ENCODE measurements at regions not wholly inside any gene's neighbourhood (a gene's known extent, or its start where the extent isn't known, plus 50 kb on each side); places are given as distances from the start of the nearest gene placed in this dataset.
"Not testable (repeated sequence)": the region's sequence is repeated elsewhere in the genome, so short reads cannot be mapped to it uniquely, and the experiment has no call there.

DNA sequence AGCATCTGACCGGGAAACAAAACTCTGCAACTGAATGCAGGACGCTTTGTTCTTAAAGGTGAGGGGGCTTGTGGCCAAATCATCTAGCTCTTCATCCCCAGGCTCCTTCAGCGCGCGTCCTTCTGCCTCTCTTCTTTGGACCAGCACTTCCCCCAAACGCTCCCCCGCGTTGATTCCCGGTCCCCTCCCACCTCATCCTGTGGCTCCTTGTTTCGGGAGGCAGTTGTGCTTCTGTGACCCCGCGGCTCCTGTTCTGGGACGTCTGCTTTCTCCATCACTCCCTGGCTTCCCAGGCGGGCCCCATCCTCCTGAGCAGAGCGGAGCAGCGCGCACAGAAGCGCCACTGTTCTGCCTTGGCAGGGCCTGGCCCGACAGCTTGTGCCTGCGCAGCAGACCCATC, 109.7 kb upstream of the ZNG1E start:
- H3K4me3 ChIP-seq (ENCODE audit: low read length); DNase-seq (ENCODE audit: low read depth): not testable (repeated sequence)

DNA sequence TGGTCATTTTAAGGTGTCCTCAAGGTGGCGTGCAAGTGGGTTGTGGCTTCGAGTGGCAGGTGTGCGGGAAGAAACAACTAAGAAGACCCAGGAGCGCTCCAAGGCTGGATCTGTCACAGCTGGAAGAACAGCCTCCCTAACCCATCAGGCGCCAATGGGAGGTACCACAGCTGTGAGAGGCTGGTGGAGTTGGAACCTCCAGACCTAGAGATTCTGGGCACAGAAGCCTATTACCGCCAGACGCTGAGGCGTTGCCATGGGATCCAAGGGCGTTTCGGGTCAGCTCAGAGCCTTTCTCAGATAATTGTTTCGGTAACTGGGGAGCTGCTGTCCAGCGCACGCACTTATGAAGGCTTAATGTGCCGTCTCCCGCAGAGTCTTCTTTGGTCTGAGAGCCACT, 156.7 kb upstream of the ZNG1E start:
- H3K4me3 ChIP-seq (ENCODE audit: low read length); DNase-seq (ENCODE audit: low read depth): not testable (repeated sequence)

DNA sequence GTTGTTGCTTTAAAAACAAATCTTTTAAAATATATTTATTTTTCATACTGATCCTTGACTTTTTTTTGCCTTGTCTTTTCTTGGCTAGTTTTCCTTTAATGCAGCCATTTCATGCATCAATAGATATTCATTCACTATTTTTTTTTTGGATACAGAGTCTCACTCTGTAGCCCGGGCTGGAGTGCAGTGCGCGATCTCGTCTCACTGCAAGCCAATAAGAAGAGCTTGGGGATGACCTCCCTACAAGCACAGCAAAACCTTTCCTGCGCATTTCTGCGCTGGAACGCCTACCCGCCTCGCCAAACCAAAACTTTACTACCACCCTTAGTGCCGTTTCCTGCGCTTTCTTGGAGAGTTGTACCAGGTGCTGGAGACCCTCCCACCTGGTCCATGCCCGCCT, 161.3 kb upstream of the ZNG1E start:
- DNase-seq (ENCODE audit: low read depth): not testable (repeated sequence)

DNA sequence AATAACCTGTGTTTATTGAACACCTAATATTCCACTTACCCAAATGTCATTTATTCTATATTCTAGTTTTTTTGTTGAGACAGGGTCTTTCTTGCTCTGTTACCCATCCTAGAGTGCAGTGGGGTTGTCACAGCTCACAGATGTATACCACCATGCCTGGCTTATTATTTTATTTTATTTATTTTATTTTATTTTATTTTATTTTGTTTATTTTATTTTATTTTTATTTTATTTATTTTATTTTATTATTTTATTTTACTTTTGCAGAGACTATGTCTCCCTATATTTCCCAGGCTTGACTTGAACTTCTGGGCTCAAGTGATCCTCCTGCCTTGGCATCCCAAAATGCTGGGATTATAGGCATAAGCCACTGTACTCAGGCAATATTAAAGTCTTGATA, 167.8 kb upstream of the ZNG1E start:
- not testable (repeated sequence) for DNase-seq (ENCODE audit: low read depth); H3K4me3 ChIP-seq (ENCODE audit: low read length)

More for the DNA sequence above, 161.3 kb upstream of the ZNG1E start:
- not testable (repeated sequence) for H3K4me3 ChIP-seq (ENCODE audit: low read length)

DNA sequence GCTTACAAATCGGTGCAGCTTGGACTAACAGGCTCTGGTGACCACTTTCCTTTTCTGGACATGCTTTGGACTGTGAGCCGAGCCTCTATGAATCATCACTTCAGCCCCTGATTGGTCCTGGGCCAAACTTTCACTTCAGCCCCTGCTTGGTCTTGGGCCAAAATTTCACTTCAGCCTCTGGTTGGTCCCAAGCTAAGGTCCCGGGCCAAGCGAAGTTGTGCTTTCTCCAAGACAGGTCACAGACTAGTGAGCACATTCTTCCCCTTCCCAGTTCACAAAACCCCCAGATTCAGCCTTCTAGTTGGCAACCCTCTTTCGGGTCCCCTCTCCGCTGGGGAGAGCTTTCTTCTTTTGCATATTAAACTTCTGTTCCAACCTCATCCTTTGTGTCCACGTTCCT, 171.0 kb upstream of the ZNG1E start:
- not testable (repeated sequence) for H3K4me3 ChIP-seq (ENCODE audit: low read length); DNase-seq (ENCODE audit: low read depth)

DNA sequence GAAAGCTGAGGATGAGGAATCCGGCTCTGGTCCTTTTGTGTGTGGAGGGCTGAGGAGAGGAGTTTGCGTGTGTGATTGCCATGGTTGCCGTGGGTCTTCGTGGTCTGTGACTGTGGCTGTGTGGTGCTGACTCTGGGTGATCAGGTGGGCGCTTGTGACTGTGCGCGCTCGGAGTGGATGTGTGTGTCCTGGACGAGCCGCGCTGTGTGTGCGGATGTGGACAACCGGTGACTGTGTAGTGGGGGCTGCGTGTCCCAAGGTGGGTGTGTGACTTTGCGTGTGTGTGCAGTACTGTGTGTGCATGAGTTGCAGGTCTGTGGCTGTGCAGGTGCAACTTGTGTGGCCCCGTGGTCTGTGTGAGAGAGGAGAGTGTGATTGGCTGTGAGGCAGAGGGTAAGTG, 172.0 kb upstream of the ZNG1E start:
- not testable (repeated sequence) for H3K4me3 ChIP-seq (ENCODE audit: low read length); DNase-seq (ENCODE audit: low read depth)

DNA sequence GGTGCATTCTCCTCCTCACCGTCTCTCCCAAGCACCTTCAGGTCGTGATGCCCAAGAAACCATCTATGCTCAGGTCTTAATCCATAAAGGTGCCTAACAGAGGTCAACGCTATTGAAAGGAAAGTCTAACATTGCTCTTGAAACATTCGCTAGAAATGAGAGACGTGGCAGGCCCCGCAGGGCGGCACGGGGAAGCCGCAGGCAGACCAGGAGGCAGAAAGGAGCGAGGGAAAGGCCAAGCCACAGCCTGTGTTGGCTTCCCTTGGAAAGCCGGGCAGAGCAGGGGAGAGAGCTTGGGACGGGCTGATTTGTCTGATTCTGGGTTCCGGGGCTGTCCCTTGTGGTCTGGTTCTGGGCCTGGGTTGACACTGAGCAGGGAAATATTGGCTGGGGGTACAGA, 192.8 kb upstream of the ZNG1E start:
- H3K4me3 ChIP-seq (ENCODE audit: low read length); DNase-seq (ENCODE audit: low read depth): not testable (repeated sequence)

DNA sequence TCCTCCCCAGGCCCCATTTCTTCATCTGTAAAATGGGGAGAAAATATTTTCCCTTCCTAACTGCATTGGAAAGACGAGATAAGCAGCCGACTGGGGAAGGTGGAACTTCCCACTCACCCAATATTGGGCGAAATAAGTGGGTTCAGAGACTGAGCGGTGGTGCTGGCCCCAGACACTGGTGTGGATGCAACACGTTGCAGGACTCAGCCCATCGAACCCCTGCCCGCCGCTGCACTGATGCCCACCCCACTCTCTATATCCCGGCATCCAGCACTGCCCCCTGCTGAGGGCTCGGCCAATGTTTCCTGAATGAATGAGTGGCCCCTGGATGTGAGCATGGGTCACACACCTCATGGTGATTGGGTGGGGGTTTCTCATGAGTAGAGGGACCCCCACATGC, 194.4 kb upstream of the ZNG1E start:
- not testable (repeated sequence) for DNase-seq (ENCODE audit: low read depth); H3K4me3 ChIP-seq (ENCODE audit: low read length)

DNA sequence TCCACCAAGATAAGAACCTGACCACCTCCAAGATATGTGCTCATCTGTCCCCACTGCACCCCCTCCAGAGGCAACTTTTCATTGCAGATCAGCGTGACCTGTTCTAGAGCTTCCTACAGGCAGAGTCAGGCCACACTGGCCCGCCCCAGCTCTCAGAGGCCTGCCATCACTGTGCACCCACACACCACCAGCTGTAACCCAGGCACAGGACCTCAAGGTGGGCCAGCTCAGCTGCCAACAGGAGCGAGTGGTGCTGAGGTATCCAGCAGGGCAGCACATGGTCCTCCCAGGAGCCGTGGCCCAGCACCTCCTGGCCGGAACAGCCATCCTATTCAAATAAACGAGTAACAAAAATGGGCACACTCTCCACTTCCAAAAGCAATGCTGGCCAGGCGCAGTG, 189.9 kb upstream of the FOXD4L5 start:
- not testable (repeated sequence) for H3K4me3 ChIP-seq (ENCODE audit: low read length); DNase-seq (ENCODE audit: low read depth)

DNA sequence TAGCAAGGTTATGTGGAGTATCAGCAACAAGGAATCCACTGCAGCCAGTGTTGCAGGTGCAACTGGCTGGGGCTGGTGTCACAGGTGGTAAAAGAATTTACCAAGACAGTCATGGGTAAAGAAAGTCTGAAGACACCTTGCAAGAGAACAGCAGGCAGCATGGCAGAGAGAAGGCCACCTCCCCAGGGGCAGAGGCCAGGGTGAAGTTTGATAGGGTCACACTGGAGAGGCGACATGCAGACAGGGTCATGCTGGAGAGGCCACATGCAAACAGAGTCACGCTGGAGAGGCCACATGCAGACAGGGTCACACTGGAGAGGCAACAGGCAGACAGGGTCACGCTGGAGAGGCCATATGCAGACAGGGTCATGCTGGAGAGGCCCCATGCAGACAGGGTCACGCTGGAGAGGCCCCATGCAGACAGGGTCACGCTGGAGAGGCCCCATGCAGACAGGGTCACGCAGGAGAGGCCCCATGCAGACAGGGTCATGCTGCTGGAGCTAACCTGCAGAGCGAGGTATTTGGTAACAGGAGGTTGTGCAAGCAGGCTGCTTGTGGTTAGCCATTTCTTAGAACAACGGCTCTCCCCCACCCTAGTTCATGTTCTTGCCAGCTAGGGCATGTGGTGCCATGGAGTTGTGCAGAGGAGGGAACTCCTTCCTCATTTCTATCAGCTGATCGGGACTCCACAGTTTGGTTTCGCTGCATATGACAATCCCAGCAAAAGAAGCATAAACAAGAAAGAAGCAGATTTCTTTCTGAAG, 188.2 kb upstream of the FOXD4L5 start:
- DNase-seq (ENCODE audit: low read depth): peak; percentile 14
- not testable (repeated sequence) for H3K4me3 ChIP-seq (ENCODE audit: low read length)

DNA sequence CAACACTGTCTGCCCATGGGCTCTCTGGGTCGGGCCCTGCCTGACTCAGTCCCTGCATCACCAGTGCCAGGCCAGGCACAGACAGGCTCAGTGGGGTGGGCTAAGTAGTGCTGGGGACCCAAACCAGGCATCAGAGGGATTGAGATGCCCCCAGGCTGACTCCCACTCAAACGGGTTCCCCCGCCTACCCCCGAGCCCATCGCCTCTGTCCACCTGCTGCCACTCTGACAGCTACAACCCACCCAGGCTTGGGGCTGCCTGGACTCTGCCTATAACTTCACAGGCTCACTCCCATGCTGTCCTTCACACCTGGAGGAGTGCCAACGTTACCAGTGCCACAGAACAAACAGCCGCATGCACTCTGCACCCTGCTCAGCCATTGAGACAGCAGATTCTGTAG, 186.1 kb upstream of the FOXD4L5 start:
- not testable (repeated sequence) for DNase-seq (ENCODE audit: low read depth)

DNA sequence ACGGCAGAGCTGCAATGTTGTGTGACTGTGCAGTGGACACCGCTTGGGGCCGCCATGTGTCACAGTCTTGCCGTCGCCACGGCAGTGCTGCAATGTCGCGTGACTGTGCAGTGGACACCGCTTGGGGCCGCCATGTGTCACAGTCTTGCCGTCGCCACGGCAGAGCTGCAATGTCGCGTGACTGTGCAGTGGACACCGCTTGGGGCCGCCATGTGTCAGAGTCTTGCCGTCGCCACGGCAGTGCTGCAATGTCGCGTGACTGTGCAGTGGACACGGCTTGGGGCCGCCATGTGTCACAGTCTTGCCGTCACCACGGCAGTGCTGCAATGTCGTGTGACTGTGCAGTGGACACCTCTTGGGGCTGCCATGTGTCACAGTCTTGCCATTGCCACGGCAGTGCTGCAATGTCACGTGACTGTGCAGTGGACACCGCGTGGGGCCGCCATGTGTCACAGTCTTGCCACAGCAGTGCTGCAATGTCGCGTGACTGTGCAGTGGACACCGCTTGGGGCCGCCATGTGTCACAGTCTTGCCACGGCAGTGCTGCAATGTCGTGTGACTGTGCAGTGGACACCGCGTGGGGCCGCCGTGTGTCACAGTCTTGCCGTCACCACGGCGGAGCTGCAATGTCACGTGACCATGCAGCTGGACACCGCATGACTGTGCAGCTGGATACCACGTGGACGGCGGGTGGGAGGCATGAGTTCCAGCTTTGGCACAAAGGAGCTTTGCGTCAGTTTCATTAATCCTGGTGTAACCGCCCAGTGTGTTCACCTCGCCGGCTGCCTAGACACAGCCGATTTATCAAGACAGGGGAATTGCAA, 182.1 kb upstream of the FOXD4L5 start:
- H3K4me3 ChIP-seq (ENCODE audit: low read length); DNase-seq (ENCODE audit: low read depth): not testable (repeated sequence)

More for the DNA sequence above, 186.1 kb upstream of the FOXD4L5 start:
- not testable (repeated sequence) for H3K4me3 ChIP-seq (ENCODE audit: low read length)

DNA sequence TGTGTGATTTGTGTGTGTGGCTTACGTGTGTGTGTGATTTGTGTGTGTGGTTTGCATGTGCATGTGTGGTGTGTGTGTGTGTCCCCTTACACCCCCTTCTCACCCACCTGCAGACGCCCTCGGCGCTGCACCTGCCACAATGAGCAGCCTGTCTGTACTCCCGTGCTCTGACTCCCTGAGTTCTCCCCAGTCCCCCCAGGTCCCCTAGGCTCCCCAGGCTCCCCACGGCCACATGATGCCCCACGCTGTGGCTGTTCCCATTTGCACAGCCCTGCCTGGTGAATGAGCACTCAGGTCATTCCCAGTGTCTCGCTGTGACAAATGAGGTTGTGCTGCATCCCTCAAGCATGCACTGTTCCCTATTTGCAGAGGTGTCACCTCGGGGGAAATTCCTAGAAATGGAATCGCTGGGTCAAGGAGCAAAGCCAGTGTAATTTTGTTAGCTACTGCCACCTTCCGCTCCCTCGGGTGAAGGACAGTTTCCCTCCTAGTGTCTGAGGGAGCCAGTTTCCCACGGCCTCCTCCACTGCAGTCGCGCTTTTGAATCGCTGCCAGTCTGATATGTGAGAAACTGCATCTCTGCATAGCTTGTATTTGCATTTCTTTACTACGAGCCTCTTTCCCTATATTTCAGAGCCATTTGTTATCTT, 180.4 kb upstream of the FOXD4L5 start:
- DNase-seq (ENCODE audit: low read depth); H3K4me3 ChIP-seq (ENCODE audit: low read length): not testable (repeated sequence)

DNA sequence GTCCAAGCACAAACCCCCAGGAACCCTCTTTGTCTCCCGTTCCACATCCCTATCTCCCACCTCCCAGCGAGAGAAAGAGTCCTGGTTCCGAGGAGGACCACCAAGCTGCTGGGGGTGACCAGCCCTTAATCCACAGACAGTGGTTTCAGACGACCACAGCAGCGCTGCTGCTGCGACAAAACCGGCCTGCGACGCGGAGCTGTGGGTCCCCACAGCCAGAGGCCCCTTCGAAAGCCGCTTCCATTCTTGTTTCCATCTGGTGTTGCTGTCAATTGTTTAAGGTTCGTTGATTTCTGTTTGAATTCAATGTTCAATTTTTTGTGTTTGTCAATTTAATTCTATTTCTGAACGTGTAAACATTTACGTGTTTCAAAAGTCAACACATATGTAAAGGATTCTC, 177.5 kb upstream of the FOXD4L5 start:
- not testable (repeated sequence) for DNase-seq (ENCODE audit: low read depth)

DNA sequence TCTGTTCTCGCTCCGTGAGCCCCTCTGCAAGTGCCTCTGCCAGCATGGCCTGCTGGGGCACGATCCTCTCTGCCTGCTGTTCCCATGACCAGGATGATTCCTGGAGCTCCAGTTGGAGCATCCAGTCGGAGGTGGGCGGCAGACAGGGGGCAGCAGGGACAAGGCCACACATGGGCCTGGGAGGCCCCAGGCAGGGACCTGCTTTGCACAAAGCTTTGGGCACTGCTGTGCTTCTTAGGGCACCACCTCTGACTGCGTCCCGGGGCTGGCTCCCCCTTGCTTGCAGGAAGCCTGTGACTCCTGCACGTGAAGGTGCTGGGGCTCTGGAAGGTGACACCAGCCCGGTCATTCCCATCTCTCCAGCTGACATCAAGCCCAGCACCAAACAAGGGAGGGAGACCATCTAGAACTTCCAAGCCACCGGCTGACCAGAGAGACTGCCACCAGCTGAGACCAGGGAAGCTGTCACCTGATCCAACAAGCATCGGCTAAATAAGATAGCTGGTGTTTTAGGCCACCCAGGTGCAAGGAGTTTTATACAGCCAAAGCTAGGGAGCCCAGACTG, 174.8 kb upstream of the FOXD4L5 start:
- H3K4me3 ChIP-seq (ENCODE audit: low read length): no peak overlapping the region
- TF ChIP-seq, protein P1, sequence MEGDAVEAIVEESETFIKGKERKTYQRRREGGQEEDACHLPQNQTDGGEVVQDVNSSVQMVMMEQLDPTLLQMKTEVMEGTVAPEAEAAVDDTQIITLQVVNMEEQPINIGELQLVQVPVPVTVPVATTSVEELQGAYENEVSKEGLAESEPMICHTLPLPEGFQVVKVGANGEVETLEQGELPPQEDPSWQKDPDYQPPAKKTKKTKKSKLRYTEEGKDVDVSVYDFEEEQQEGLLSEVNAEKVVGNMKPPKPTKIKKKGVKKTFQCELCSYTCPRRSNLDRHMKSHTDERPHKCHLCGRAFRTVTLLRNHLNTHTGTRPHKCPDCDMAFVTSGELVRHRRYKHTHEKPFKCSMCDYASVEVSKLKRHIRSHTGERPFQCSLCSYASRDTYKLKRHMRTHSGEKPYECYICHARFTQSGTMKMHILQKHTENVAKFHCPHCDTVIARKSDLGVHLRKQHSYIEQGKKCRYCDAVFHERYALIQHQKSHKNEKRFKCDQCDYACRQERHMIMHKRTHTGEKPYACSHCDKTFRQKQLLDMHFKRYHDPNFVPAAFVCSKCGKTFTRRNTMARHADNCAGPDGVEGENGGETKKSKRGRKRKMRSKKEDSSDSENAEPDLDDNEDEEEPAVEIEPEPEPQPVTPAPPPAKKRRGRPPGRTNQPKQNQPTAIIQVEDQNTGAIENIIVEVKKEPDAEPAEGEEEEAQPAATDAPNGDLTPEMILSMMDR (IDR thresholded peaks at IDR 0.05; ENCODE audit: insufficient read depth, low read depth, low read length, missing control alignments): no peak
- DNase-seq (ENCODE audit: low read depth): no peak

More for the DNA sequence above, 177.5 kb upstream of the FOXD4L5 start:
- not testable (repeated sequence) for H3K4me3 ChIP-seq (ENCODE audit: low read length)

Data from epithelial cell of esophagus (primary cell).